Endothelial cell of umbilical vein (primary cell): ENCODE measurements at regions not wholly inside any gene's neighbourhood (a gene's known extent, or its start where the extent isn't known, plus 50 kb on each side); places are given as distances from the start of the nearest gene placed in this dataset.

Source experiments
- BruUV-seq: library from RNA; stranded (reverse); fragments of 400-500 nt; replicated peaks from 2 replicates; lab custom pipeline; 2021; lab: Mats Ljungman, UMichigan
- CTCF ChIA-PET: fragments of 300-600, 350-600 bp; sonication (Branson Sonifier 250); formaldehyde crosslinking; loops from one replicate; lab custom pipeline; 2021; ENCODE audit warnings: antibody characterized with exemption, inconsistent platforms; lab: Charles Lee
- POLR2A ChIA-PET: fragments of 300-600, 350-600 bp; sonication (Branson Sonifier 250); formaldehyde crosslinking; loops from one replicate; lab custom pipeline; 2021; ENCODE audit warnings: antibody characterized with exemption, inconsistent platforms; lab: Charles Lee
- DNase-seq: peaks from one replicate; pipeline ENCODE4 v3.0.0-alpha.2; 2011; ENCODE audit warnings: low read depth, low spot score
- FAIRE-seq: peaks from 2 replicates; lab custom pipeline; 2011; peaks lifted over from hg19 to GRCh38; lab: Jason Lieb, UNC
- H2AFZ ChIP-seq: 2 replicates; pipeline ENCODE4 v1.6.0; 2012; ENCODE audit warnings: low read depth, low read length, control low read depth, inconsistent platforms
- H3K27ac ChIP-seq: 2 replicates; pipeline ENCODE4 v1.5.1; 2011; ENCODE audit warnings: low read depth, mild to moderate bottlenecking, control low read depth, low read length, moderate library complexity; ENCODE audit not compliant: insufficient read depth
- H3K27me3 ChIP-seq, 2 experiments: 2 replicates each; pipeline versions ENCODE4 v1.6.0 to v1.6.1; 2011; ENCODE audit warnings: low read length in 2 of 2, mixed read lengths in 1 of 2; ENCODE audit not compliant: control insufficient read depth in 2 of 2, insufficient read depth in 2 of 2
- H3K36me3 ChIP-seq, 2 experiments: 2 replicates in 1 of 2; 3 replicates in 1 of 2; pipeline ENCODE4 v1.5.1; 2011; ENCODE audit warnings: low read length in 2 of 2, mild to moderate bottlenecking in 1 of 2, moderate library complexity in 1 of 2; ENCODE audit not compliant: control insufficient read depth in 2 of 2, insufficient read depth in 2 of 2; ENCODE audit errors: extremely low read depth in 1 of 2
- H3K4me1 ChIP-seq: 3 replicates; pipeline ENCODE4 v1.5.1; 2011; ENCODE audit warnings: mild to moderate bottlenecking, low read length; ENCODE audit not compliant: control insufficient read depth, insufficient read depth; ENCODE audit errors: extremely low read depth
- H3K4me2 ChIP-seq: 2 replicates; pipeline ENCODE4 v1.6.1; 2011; ENCODE audit warnings: low read length, control low read depth, mixed read lengths; ENCODE audit not compliant: insufficient read depth
- H3K4me3 ChIP-seq, 3 experiments: fragments of 200-600 bp in 1 of 3; sonication (generic), shearing (Covaris generic) in 1 of 3; replicated peaks in 1 of 3; 2 replicates each; pipeline ENCODE4 v1.5.1; 2011 to 2016; ENCODE audit warnings: control low read depth in 3 of 3, low read length in 3 of 3, mild to moderate bottlenecking in 2 of 3, inconsistent platforms in 1 of 3, low read depth in 1 of 3, moderate library complexity in 1 of 3; ENCODE audit not compliant: insufficient read depth in 1 of 3
- H3K79me2 ChIP-seq: 2 replicates; pipeline ENCODE4 v1.6.0; 2012; ENCODE audit warnings: low read length, inconsistent platforms; ENCODE audit not compliant: control insufficient read depth, insufficient read depth
- H3K9ac ChIP-seq: replicated peaks from 2 replicates; pipeline ENCODE3; 2011; ENCODE audit warnings: low read length, control low read depth; ENCODE audit not compliant: insufficient read depth; ENCODE audit errors: extremely low read depth
- H3K9me1 ChIP-seq: replicated peaks from 3 replicates; pipeline ENCODE4 v1.6.0; 2011; ENCODE audit warnings: mild to moderate bottlenecking, low read length; ENCODE audit not compliant: control insufficient read depth, insufficient read depth; ENCODE audit errors: extremely low read depth
- H3K9me3 ChIP-seq: replicated peaks from 2 replicates; pipeline ENCODE4 v1.5.1; 2012; ENCODE audit warnings: low read length, inconsistent platforms; ENCODE audit not compliant: control insufficient read depth, insufficient read depth
- H4K20me1 ChIP-seq: replicated peaks from 2 replicates; pipeline ENCODE3; 2011; ENCODE audit warnings: mild to moderate bottlenecking, low read length; ENCODE audit not compliant: control insufficient read depth, insufficient read depth; ENCODE audit errors: extremely low read depth
- CTCF ChIP-seq, 2 donors: IDR thresholded peaks; 1 replicate in 1 of 2; 2 replicates in 1 of 2; pipeline ENCODE4 v1.5.1; 2011; ENCODE audit warnings: low read length in 2 of 2, mild to moderate bottlenecking in 2 of 2, moderate library complexity in 2 of 2, control low read depth in 1 of 2, inconsistent platforms in 1 of 2, low read depth in 1 of 2; ENCODE audit not compliant: insufficient read depth in 1 of 2; ENCODE audit errors: extremely low read depth in 1 of 2
- EZH2 ChIP-seq: IDR thresholded peaks from 2 replicates; pipeline ENCODE4 v1.6.1; 2012; ENCODE audit warnings: borderline replicate concordance, low read depth, mild to moderate bottlenecking, moderate library complexity, low read length, inconsistent platforms; ENCODE audit not compliant: severe bottlenecking
- FOS ChIP-seq: IDR thresholded peaks from 2 replicates; pipeline ENCODE4 v1.6.1; 2011; ENCODE audit warnings: mild to moderate bottlenecking, low read length, moderate library complexity, borderline replicate concordance; ENCODE audit not compliant: insufficient read depth
- GATA2 ChIP-seq: IDR thresholded peaks from 2 replicates; pipeline ENCODE4 v1.7.0; 2011; ENCODE audit warnings: low read depth, mild to moderate bottlenecking, moderate library complexity, mixed read lengths, low read length; ENCODE audit not compliant: insufficient read length, insufficient read depth
- JUN ChIP-seq: IDR thresholded peaks from 2 replicates; pipeline ENCODE4 v1.6.1; 2011; ENCODE audit warnings: borderline replicate concordance, low read depth; ENCODE audit not compliant: insufficient read length, insufficient read depth
- MYC ChIP-seq: IDR thresholded peaks from one replicate; pipeline ENCODE4 v1.6.1; 2011; ENCODE audit warnings: mild to moderate bottlenecking, low read depth, low read length
- POLR2A ChIP-seq: IDR thresholded peaks from 2 replicates; pipeline ENCODE4 v1.6.1; 2012; ENCODE audit warnings: low read depth, mild to moderate bottlenecking, control low read depth, low read length
- POLR2AphosphoS5 ChIP-seq: IDR thresholded peaks from 2 replicates; pipeline ENCODE4 v1.6.1; 2012; ENCODE audit warnings: low read depth, mild to moderate bottlenecking, control low read depth, low read length, moderate library complexity; ENCODE audit not compliant: insufficient read depth
- dilution Hi-C: fragments of 300-500 bp; cut with MboI; formaldehyde crosslinking; loops from one replicate; pipeline ENCODE4 v1.15.0; 2019; ENCODE audit warnings: low sequenced_read_pairs; ENCODE audit not compliant: extremely low pct_ligation_motif_present
- intact Hi-C: fragments of 100-400 bp; cut with micrococcal nuclease; formaldehyde crosslinking; loops from one replicate; pipeline ENCODE4 v1.10.0; 2022
- TF ChIP-seq, protein P1 (sequence below): IDR thresholded peaks from 2 replicates; pipeline ENCODE4 v1.6.1; 2011; ENCODE audit not compliant: insufficient read depth, insufficient read length

DNA sequence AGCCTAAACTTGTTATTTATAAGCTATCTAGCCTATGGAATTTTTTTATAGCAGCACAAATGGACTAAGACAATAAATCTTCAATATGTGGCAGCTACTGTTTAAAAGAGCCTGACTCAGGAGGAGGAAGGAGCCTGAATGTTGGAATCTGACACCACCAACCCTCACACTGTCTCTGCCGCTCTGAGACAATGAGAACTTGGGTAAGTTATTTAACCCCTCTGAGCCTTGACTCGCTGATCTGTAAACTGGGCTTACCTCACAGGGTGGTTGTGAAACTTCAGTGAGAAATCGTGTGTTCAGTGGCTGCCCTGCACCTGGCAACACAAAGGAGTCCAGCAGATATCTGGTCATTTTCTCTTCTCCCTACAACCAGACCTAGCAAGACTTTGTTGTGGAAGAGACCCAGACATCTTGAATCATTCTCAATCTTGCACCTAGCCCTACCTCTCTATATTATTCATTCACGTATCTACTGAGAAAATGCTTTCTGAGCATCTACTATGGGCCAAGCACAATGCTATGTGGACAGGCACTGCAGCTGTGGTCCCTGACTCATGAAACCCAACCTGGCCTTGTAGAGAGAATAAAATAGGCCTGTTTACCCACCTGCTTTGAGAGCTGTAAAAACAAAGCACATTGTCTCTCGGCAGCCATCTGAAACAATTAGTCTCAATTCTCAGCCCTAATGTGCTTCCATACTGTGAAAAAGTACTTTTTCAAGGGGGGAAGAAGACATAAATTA lies 81.9 kb upstream of the SLC25A36 start:
- dilution Hi-C loops (no loop called here), intact Hi-C loops (no loop called here)
- no peaks in the 10 kb centered on the region for H3K79me2 ChIP-seq
- no peak for FAIRE-seq
- DNase-seq: no peak
- H3K9ac ChIP-seq: no peak overlapping the region
- H3K27ac ChIP-seq: no peak overlapping the region
- BruUV-seq: no TSS peak
- no peaks in the 10 kb centered on the region for H3K36me3 ChIP-seq
- no peaks in the 10 kb centered on the region for H3K9me3 ChIP-seq
- no peak overlapping the region for H2AFZ ChIP-seq
- no peak overlapping the region for H3K4me2 ChIP-seq
- TF ChIP-seq, protein P1, sequence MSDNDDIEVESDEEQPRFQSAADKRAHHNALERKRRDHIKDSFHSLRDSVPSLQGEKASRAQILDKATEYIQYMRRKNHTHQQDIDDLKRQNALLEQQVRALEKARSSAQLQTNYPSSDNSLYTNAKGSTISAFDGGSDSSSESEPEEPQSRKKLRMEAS: no peak
- no peak for TF ChIP-seq JUN
- TF ChIP-seq MYC: no peak
- no peak for TF ChIP-seq GATA2
- no peak for TF ChIP-seq POLR2A
- TF ChIP-seq FOS: no peak
- TF ChIP-seq EZH2: no peak
- TF ChIP-seq POLR2AphosphoS5: no peak
- no peak for TF ChIP-seq CTCF (IDR thresholded peaks at IDR 0.05; ENCODE audit: extremely low read depth in 1 of 2, insufficient read depth in 1 of 2, low read depth in 1 of 2, low read length in 2 of 2)
- no peak overlapping the region for H3K4me3 ChIP-seq
- CTCF ChIA-PET: interaction anchor here (1.0 kb wide), 1 partner anchor 1432 kb away, joined by 4 read pairs; no protein-coding TSS in a partner anchor
- no peaks in the 10 kb centered on the region for H3K4me1 ChIP-seq
- POLR2A ChIA-PET: no interaction called here
- no peaks in the 10 kb centered on the region for H4K20me1 ChIP-seq
- no peaks in the 10 kb centered on the region for H3K27me3 ChIP-seq
- no peaks in the 10 kb centered on the region for H3K9me1 ChIP-seq
